Right atrium auricular region (tissue), 2 donors: ENCODE measurements at regions not wholly inside any gene's neighbourhood (a gene's known extent, or its start where the extent isn't known, plus 50 kb on each side); places are given as distances from the start of the nearest gene placed in this dataset.
"Not testable (repeated sequence)": the region's sequence is repeated elsewhere in the genome, so short reads cannot be mapped to it uniquely, and the experiment has no call there.

ENCODE experiments used
- DNase-seq: peaks from one replicate; pipeline ENCODE4 v3.0.0-alpha.2; 2019; ENCODE audit warnings: low spot score
- H3K27ac ChIP-seq, 2 donors: fragments of 200-600 bp; sonication (generic); 1 replicate in 1 of 2; 2 replicates in 1 of 2; pipeline ENCODE4 v1.5.1; 2016 to 2019
- H3K27me3 ChIP-seq, 2 donors: fragments of 200-600 bp; sonication (generic); one replicate each; pipeline versions ENCODE4 v1.5.1 to v1.6.0; 2017 to 2019
- H3K36me3 ChIP-seq: fragments of 200-600 bp; sonication (generic); one replicate; pipeline ENCODE4 v1.5.1; 2016
- H3K4me1 ChIP-seq, 2 donors: fragments of 200-600 bp; sonication (generic); one replicate each; pipeline versions ENCODE4 v1.5.1 to v1.6.0; 2017 to 2019
- H3K4me3 ChIP-seq, 2 donors: fragments of 200-600 bp; sonication (generic); 1 replicate in 1 of 2; 2 replicates in 1 of 2; pipeline ENCODE4 v1.5.1; 2017 to 2019; ENCODE audit warnings: mild to moderate bottlenecking in 1 of 2, moderate library complexity in 1 of 2
- H3K9me3 ChIP-seq, 2 donors: fragments of 200-600 bp; sonication (generic); one replicate each; pipeline ENCODE4 v1.5.1; 2019
- CTCF ChIP-seq, 2 donors: fragments of 200-600 bp; sonication (generic); IDR thresholded peaks; one replicate each; pipeline ENCODE4 v1.5.1; 2019; ENCODE audit warnings: antibody characterized with exemption in 2 of 2

DNA sequence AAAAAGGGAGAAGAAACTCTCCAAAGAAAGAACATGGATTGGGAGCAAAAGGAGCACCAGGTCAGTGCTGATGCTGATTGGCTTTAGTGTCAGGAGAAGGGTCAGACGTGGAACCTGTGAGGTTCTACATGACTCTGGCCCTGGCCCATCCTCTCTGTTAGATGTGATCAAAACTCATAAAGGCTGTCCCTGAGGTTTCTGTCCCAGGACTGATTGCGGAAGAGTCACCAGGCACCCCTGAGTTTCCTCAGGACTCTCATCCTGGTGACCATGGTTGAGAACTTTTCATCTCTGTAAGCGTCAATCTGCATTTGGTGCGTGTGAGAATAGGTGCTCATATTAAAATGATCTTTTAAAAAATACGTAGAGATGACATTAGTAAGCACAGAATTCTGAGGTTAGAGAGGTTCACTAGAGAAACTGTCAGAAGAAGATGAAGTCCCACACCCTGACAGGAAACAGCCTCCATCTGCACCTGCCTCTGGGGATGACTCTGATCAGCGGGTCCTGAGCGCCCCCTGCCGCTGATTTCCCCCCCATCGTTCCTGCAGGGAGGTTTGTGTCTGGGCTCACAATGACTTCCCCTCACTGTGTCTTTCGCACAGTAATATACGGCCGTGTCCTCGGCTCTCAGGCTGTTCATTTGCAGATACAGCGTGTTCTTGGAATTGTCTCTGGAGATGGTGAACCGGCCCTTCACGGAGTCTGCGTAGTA is 741.8 kb downstream of the TMEM121 start:
- H3K27me3 ChIP-seq = no peaks in the 10 kb centered on the region
- no peak overlapping the region for H3K4me3 ChIP-seq
- no peak overlapping the region for H3K27ac ChIP-seq
- DNase-seq = no peak
- no peaks in the 10 kb centered on the region for H3K9me3 ChIP-seq
- no peaks in the 10 kb centered on the region for H3K36me3 ChIP-seq
- no peaks in the 10 kb centered on the region for H3K4me1 ChIP-seq
- TF ChIP-seq CTCF (IDR thresholded peaks at IDR 0.05) = no peak

GRCh38 chr14:106269029-106269428 is 742.6 kb downstream of the TMEM121 start:
- Histone ChIP-seq H3K9me3 (no peaks in the 10 kb centered on the region), H3K36me3 (no peaks in the 10 kb centered on the region), H3K27me3 (no peaks in the 10 kb centered on the region), H3K27ac (no peak overlapping the region), H3K4me3 (no peak overlapping the region), H3K4me1 (no peaks in the 10 kb centered on the region)
- TF ChIP-seq CTCF (IDR thresholded peaks at IDR 0.05) = no peak
- DNase-seq = no peak

- H3K27ac ChIP-seq = no peak overlapping the region
- H3K36me3 ChIP-seq = no peaks in the 10 kb centered on the region
- H3K9me3 ChIP-seq = no peaks in the 10 kb centered on the region
- H3K4me3 ChIP-seq = no peak overlapping the region
- no peaks in the 10 kb centered on the region for H3K27me3 ChIP-seq
- TF ChIP-seq CTCF (IDR thresholded peaks at IDR 0.05) = no peak
- DNase-seq = no peak
- no peaks in the 10 kb centered on the region for H3K4me1 ChIP-seq
These were observed 743.2 kb downstream of the TMEM121 start for GRCh38 chr14:106269451-106270204.

- not testable (repeated sequence) for H3K4me3 ChIP-seq, H3K9me3 ChIP-seq, H3K36me3 ChIP-seq, H3K27ac ChIP-seq, H3K27me3 ChIP-seq, H3K4me1 ChIP-seq, DNase-seq
These were observed 744.2 kb downstream of the TMEM121 start for GRCh38 chr14:106270476-106271121.

- no peak for TF ChIP-seq CTCF (IDR thresholded peaks at IDR 0.05)
- Histone ChIP-seq H3K27me3 (no peaks in the 10 kb centered on the region), H3K36me3 (no peaks in the 10 kb centered on the region), H3K4me1 (no peaks in the 10 kb centered on the region), H3K27ac (no peak overlapping the region), H3K9me3 (no peaks in the 10 kb centered on the region), H3K4me3 (no peak overlapping the region)
- DNase-seq = no peak
These were observed 750.2 kb downstream of the TMEM121 start for GRCh38 chr14:106276326-106277267.
